ENCODE measurements at regions not wholly inside any gene's neighbourhood (a gene's known extent, or its start where the extent isn't known, plus 50 kb on each side); places are given as distances from the start of the nearest gene placed in this dataset.
"Not testable (repeated sequence)": the region's sequence is repeated elsewhere in the genome, so short reads cannot be mapped to it uniquely, and the experiment has no call there.

DNA sequence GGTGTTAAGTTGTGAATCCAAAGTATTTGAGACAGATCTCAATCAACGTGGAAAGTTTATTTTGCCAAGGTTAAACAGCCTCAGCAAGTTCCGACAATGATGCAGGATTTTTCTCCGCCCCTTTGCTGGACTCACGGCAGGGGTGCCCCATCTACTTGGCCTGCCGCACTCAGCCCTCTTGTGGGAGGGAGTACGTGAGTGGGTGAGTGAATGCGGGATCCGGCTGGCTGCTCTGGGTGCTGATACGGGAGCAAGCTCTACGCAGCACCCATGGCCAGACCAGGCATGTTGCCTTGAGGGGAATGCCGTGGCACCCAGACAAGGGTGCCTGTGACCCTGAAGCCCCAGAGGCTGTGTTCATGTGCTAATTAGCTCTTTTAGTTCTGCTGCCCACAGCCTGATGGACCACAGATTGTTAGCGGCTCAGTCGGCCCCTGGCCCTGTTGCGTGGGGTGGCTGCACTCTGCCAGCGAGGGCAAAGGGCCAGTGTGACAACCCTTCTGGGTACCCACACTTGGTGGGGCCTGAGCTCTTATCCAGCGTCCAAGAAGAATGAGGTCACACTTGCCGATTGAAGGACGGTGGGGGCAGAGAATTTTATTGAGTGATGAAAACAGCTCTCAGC lies 81.2 kb upstream of the FAM153A start:
- FAIRE-seq; DNase-seq (ENCODE audit: insufficient read length, low spot score): not testable (repeated sequence)

DNA sequence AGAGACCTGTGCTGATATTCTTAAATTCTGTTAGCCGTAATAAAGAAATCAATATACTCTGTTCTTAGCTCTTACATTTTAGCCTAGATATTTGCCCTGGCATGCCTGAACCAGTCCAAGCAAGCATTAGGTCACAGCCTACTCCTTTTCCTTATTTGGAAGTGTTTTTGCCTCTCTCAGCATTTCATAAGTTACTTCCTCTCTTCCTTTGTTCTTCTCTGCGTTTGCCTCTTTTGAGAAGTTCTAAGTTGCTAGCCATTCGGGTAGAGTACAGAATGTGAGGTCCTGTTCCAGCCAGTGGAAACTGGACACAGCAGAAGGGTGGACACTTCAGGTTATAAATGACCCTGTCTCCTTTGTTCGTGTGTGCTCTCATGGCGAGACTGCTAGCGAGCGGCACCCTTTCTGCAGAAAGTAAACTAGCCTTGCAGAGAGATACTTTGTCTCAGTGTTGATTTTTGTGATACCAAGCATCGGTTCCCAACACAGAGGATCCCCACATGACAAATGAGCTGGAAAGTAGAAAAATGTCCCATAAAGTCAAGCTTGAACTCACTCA lies 75.0 kb upstream of the FAM153A start:
- not testable (repeated sequence) for FAIRE-seq; DNase-seq (ENCODE audit: insufficient read length, low spot score)

DNA sequence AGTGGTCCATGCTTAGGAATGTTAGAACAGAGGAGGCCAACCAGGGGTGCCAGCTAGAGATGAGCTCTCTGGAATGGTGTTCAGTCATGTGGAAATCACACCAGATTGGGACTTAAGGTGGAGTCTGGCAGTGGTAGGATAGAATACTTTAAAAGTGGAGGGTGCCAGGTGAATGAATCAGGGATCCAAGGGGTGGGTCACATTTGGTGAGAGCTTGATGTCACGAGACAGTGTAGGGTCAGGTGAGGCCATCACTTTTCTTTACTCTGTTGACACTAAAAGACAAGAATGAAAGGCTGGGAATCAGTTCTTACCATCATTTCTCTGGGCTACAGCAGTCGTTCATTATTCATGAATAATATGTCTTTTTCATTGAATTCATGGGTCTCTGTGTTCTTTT lies 73.8 kb upstream of the FAM153A start:
- not testable (repeated sequence) for FAIRE-seq; DNase-seq (ENCODE audit: insufficient read length, low spot score)

DNA sequence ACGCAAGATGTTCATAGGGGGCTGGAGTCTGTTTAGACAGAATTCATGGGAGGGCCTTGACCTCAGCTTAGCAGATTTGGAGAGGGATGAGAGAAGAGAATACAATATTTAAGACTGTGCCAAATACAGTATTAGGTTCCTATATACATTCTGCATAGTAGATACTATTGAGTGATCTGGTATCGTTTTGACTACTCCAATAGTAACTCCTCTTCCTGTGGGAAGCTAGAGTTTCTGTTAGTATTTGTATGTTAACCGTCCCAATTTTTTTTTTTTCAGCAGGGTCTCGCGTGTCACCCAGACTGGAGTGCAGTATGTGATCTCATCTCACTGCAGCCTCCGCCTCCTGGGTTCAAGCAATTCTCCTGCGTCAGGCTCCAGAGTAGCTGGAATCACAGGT lies 65.2 kb upstream of the FAM153A start:
- DNase-seq (ENCODE audit: insufficient read length, low spot score); FAIRE-seq: not testable (repeated sequence)

DNA sequence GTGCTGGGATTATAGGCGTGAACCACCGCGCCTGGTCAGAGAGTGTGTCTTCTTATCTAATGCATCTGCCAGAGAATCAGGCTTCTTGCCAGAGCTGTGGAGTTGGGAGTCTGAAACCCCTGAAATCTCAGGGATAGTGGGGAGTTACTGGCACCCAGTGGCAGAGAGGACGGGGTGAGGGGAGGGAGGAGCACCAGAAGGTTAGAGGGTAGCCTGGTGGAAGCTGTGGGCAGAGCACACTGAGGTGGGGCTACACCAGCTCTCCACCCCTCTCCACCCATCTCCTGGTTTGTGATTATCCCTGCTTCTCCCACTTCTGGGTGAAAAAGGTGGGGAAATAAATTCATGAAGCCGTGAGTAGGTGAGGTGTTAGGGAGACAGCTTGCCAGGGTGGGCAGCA lies 63.9 kb upstream of the FAM153A start:
- DNase-seq (ENCODE audit: insufficient read length, low spot score); FAIRE-seq: not testable (repeated sequence)

DNA sequence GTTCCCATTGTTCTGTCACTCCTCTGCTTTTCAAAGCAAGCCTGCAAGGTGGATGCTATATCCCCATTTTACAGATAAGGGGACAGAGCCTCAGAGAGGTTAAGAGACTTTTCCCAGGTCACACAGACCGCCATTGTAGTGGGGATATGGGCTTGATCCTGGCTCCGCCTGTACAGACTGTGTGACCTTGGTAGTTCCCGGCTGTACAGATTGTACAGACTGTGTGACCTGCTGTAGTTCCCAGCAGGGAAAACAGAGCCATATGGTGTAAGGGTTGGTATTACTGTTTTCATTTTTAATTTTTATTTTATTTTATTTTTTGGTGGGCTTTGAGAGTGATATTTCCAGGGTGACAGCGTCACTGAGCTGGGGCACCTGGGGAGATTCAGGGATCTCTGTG lies 63.2 kb upstream of the FAM153A start:
- DNase-seq (ENCODE audit: insufficient read length, low spot score); FAIRE-seq: not testable (repeated sequence)

DNA sequence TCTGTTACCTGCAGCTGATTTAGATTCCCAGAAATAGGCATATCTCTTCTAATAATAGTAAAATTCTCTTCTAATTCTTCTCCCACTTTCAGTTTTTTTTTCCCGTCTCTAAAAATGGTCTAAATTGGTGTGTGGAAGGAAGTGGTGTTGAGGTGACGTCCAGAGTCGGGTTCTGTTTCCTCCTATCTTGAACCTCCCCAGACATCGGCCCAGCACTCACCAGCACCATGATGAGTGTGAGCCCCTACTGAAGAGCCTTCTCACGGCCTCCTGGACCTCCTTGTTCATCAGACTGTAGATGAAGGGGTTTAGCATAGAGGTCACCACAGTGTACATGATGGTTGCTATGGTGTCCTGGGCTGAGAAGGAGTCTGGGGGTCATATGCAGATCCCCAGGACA lies 53.5 kb upstream of the FAM153A start:
- DNase-seq (ENCODE audit: insufficient read length, low spot score); FAIRE-seq: not testable (repeated sequence)

Data from HTR-8/SVneo (cell line).